Stimulated activated CD8-positive, alpha-beta memory T cell treated with anti-CD3 and anti-CD28 coated beads, Interleukin-4, amount 100 ng/mL, for 24 hours (primary cell): ENCODE measurements at regions not wholly inside any gene's neighbourhood (a gene's known extent, or its start where the extent isn't known, plus 50 kb on each side); places are given as distances from the start of the nearest gene placed in this dataset.
"Not testable (repeated sequence)": the region's sequence is repeated elsewhere in the genome, so short reads cannot be mapped to it uniquely, and the experiment has no call there.

Experiments used
- DNase-seq: peaks from one replicate; pipeline ENCODE4 v3.0.0-alpha.2; 2020; ENCODE audit warnings: low read depth

DNA sequence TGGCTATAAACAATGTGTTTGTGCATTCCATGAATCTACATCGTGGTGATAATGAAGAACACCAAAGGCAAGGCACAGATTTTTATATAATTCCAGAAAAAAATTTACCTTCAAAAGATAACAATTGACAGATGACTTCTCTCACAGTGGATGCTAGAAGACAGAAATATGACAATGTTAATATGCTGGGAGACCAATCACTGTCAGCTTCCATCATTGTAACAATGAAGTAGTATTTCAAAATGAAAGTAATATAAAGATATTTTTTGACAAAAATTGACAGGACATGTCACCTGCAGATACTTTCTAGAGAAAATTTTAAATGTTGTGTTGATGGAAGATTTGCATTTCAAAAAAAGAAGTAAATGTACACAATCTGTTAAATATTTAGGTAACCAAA is 1925.9 kb upstream of the LRRTM1 start:
- no peak for DNase-seq

DNA sequence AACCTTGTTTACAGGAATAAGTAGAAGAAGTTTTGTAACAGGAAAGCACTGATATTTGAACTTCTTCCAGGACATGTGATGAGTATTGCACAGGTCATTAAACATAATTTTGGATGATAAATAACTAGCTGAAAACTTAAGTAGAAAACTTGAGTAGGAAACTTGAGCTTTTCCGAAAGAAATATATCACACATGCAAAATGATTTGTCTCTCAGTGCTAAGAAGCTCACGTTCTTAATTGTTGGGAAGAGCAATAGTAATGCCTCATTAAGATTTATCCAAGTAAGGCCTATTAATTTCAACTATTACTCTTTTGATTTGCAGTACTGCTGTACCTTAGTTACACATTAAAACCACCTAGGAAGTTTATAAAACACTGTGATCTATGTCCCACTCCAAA is 1921.9 kb upstream of the LRRTM1 start:
- no peak for DNase-seq

DNA sequence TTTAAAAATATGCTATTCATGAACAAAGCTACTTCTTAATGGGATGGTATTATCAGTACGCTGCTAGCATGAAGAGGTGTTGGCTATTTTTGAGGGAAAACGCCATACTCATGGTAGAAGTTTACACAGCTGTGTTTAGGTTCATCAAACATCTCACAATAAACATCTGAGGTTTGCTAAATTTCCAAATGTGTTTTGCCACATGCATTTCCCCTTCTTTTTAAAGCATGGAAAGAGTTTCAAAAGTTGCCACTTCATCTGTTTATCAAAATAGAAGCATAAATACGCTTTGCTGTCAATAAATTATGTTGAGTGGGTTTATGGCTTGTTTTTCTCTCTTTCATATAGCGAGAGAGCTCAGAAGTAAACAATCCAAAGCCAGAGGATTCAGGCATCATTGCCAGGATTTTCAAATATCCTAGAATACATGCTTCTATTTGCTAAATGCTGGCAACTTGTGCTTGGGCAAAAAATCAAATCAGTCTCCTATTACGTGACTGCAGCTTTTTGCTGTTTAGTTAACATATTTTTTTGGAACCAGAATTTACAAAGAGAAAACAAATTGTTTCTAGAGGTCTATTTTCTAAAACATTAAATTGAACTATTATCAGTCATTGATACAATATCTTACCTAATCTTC is 1919.9 kb upstream of the LRRTM1 start:
- no peak for DNase-seq

DNA sequence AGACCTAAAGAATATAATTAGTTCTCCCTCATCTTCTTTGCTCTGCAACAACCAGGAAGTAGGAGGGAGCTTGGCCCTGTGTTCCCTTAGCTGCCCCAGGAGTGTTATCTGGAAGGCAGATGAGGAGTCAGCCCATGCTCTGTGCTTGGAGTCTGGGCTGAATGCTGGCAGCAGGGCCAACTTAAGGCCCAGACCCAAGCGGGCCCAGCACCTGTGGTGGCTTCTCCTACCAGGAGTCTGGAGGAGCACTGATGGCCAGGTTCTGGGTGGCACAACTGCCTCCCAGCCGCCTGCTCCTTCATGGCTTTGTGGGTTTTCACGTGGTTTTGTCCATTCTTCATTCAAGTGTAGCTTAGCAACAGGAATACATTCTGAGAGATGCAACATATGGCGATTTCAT is 1910.7 kb upstream of the LRRTM1 start:
- DNase-seq = no peak

DNA sequence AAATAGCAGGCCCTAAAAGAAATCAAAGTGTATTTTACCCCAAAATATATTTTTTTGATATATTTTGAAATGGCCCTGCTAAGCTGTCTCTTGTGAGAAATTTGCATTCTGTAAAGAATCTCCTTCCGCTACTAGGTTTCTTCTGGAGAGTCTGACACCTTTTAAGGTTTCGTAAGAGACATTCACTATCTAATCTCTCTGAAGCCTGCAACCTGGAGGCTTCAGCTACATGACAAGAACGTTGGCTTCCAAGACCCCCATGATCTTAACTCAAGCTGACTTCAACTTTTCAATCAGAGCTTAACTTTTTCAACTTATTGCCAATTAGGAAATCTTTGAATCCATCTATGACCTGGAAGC is 1894.9 kb upstream of the LRRTM1 start:
- DNase-seq = no peak

DNA sequence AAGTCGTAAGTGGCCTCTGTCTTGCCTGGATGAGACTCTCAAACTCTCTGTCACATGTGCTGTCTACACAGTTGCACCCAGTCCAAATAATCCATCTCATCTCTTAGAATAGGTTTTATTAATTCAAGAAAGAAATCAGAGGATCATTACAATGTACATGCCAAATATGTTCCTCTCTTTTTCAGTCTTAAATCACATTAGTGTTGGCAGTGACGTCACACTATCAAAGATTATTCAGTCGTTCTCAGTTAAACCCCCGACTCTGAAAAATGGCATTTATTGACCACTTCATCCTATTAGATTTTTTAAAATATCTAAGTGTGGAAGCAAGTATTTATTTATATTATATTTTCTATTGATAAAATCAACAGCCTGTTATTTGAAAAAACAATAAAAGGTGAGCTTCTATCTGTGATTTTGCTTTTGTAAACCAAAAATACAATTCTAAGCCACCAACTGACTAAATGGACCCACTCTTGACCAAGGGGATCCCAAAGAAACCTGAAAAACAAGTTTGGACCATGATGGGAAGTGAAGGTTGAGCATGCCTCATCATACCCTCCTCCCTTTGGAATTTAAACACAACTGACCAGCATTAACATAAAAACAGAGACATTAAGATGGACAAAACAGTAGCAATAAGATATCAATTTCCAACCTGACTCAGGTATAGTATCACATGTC is 1894.4 kb upstream of the LRRTM1 start:
- DNase-seq = no peak

DNA sequence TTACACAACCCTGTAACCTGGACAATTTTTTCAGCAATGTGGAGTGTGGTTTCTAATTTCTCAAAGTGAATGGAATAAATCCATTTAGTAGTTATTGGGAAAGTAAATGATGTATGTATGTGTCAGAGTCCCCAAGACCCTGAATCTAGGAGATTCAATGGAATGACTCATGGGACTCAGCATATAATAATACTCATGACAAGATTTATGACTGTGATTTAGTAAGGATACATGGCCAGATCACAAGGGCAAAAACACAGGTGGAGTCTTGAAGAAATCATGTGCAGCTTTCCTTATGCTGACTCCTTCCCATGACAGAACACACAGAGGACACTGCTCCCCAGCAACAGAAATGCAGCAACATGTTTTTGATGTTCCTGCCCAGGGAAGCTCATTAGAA is 1877.7 kb upstream of the LRRTM1 start:
- DNase-seq = no peak

DNA sequence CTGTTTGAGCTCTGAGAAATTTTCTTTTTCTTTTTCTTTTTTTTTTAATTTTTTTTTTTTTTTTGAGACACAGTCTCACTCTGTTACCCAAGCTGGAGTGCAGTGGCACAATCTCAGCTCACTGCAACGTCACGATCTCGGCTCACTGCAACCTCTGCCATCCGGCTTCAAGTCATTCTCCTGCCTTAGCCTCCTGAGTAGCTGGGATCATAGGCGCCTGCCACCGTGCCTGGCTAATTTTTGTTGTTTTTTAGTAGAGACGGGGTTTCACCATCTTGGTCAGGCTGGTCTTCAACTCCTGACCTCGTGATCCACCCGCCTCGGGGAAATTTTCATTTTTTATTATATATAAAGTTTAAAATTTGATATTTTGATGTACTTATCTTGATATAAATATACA is 1870.7 kb upstream of the LRRTM1 start:
- not testable (repeated sequence) for DNase-seq

DNA sequence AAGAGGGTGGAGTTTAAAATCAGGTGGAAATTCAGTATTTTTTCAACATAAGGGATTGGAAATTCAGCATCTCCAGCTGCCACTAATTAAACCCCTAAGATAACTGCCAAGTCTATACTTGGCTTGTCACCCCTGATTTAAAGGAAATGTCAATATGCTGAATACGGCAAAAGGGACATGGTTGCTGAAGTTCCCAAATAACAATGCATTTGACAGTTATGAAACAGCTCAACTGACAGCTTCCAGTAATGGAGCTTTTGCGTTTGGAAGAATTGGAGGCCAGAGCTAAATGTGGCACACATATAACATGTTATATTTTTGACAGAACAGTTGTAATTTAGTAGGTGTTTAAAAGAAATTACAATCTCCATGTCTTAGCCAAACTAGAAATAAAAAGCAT is 1867.9 kb upstream of the LRRTM1 start:
- DNase-seq = no peak

DNA sequence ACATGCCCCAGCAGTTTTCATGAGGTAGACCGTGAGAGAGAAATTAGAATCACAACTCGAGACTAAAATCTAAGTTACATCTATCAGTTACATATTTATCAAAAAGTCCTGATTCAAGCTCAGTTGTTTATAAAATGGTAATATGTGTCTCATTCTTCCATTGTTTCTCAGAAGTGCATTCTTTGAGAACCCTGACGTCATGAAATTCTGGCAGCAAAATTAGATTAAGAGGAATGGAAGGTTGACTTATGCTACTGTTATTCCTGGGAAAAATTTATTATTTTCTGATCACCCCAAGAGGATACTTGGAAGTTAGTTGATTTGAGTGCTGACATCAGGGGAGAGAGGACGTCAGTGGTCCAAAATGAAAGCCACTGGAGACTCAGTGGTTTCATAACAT is 1864.8 kb upstream of the LRRTM1 start:
- DNase-seq = no peak

DNA sequence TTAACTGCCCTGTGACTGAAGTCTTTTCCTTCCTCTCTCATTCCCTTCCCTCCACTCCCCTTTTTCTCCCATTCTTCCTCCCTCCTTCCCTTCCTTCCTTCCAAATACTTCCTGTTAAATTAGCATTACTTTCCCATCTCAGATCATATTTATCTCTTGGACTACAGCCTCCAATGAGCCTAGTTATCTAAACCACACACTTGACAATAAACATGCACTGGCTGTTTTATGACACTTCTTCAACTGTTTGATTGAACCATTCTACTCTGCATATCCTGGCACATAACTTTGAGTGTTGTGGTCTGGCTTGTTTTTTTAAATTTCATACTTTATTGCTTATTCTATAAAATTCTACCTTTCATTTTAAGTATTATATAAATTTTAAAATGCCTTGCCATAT is 1860.8 kb upstream of the LRRTM1 start:
- DNase-seq = no peak

DNA sequence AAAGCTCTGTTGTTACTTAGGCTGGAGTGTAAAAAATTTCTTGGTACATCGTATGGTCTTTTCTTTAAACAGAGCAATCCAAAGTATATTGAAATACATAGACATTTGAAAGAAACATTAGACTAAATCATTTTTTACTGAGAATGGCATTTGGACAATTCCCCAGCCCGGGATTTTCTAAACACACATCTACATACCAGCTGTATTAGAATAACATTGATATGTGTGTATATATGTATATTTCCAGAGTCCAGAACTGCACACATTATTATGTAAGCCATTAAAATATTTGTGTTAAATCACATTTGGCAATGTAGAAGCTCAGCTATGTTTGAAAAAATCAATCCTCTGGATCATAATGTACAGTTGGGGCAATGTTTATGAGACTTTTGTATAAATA is 1853.6 kb upstream of the LRRTM1 start:
- no peak for DNase-seq

DNA sequence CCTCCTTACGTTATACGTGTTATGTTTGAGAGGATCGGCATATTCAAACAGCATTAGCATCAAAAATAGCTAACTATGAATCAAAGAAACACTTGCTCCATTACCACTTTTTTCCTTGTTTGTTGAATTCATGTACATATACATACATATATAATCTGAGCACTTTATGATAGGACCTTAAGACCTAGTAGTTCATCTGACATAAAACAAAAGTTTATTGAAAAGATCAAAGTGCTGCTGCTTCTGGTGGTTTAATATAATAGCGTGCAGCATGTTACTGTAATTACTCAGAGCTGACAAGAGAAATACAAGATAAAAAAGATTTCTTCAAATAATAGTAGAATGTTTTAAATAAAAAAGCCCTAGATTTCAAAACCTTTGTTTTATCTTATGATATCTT is 1850.9 kb upstream of the LRRTM1 start:
- no peak for DNase-seq

DNA sequence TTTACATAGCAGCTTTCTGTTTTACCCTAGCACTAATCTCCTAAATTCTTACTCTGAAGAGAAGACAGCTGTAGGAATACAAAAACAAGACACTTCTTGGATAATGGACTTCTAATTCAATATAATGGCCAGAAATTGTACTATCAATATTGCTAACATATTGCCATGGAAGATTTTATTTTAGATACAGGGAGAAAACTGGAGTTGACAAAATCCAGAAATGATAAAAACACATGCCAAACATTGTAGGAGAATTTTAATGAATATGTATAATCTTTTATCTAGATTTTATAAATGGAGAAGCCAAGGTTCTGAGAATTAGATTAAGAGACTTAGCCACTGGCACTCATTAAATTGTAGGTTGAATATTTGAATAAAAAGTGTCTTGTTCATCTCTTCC is 1838.8 kb upstream of the LRRTM1 start:
- DNase-seq = no peak

DNA sequence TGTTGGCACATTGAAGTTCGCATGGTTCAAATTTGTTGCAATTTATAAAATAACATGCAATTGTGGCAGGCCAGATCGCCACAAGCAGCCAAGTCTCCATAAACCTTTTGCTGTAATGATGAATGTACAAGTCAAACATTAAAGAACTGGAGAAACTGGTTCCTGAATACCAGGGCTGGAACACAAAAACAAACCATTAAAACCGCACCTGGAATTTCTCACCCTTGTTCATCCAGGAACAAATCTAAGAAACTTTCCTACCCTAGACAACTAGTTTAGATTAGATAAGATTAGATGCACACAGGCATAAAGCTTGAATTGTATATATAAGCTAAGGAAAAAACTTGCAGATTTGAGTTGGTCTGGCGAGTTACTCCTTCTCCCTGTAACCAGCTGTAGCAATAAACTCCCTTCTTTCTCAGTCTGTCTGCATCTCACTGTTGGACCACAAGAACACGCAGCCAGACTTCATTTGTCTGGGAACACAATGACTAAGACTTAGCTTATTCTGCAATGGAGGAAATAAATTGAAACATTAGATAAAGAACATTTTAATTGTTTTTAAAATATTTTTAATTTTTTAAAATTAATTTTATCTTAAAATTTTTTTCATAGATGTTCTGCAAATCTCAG is 1835.5 kb upstream of the LRRTM1 start:
- DNase-seq = no peak

DNA sequence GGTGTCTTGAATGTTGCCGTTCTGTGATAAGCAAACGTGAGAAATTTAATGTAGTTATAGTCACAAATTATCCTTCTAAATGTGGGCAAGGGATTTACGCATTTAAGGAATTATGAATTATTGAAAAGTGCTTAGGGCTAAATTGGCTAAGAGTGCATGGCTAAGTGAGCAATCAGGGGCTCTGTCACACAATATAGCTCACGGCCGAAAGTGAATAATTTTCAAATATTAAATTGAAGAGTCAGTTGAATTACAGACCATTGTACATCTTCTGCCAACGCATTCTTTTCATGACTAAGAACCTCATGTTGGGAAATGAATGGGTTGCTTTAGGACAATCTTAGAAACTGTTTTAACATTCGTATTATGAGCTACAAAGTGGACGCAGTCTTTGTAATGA is 1832.9 kb upstream of the LRRTM1 start:
- DNase-seq = no peak

DNA sequence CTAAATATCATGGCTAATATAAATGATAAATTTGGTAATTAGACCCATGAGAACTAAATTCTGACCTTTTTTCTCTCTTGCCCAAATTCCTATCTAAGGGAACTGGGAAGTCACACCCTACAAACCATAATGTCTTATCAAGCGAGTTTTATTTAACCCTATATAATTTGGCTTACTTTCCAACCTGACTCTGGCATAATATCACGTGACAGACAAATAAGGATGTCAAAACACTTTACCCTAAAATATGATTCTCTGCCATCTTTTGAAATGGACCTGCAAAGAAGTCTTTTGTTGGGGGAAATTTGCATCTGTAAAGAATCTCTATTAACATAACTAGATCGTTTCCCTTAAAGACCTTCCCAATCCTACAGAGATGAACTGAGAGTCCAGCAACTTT is 1823.5 kb upstream of the LRRTM1 start:
- no peak for DNase-seq

DNA sequence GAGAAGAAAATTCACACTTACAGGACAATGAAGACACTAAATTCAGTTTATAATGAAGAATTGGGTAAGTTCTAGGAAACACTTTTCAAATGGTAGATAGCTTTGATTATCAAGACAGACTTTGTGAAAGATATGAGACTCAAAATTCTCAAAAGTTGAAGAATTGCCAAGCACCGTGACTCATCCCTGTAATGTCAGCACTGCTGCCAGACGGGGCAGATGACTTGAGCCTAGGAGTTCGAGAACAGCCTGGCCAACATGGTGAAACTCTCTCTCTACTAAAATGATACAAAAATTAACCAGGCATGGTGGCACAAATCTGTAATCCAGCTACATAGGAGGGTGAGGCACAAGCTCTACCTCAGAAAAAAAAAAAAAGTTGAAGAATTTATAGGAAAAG is 1820.1 kb upstream of the LRRTM1 start:
- DNase-seq = no peak

DNA sequence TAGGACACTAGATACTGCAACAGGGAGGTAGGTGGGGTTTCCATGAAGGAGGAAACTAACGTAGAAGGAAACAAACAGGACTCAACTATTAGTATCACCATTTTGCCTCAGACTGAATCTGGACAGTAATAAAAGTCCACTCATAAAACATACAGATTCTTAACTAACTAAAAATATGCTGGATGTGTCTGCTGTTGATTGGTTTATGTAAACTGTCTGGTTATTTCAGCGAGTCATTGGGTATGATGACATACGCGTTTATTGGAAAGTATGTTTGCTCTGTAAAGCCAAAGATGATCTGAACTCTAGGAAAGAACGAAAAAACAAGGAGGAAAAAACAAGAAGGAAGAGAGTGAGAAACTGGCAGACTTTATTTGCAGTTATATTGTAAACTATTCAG is 1816.1 kb upstream of the LRRTM1 start:
- no peak for DNase-seq

DNA sequence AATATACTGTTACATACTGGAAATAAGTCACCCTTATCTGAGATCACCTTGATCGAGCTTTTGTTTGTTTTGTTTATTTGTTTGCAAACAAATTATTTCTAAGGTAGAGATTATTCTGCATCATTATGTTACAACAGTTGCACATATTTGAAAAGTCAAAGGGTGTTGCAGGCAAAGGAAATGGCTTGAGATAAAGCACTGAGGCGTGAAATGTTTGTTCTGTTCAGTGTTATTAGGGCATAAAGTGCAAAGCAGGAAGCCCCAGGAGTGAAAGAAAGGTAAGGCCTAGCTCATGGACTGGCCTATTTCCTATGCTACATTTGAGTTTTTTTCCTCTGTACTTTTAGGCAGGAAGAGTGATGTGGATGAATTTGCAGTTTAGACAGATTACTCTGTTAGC is 1815.6 kb upstream of the LRRTM1 start:
- no peak for DNase-seq

DNA sequence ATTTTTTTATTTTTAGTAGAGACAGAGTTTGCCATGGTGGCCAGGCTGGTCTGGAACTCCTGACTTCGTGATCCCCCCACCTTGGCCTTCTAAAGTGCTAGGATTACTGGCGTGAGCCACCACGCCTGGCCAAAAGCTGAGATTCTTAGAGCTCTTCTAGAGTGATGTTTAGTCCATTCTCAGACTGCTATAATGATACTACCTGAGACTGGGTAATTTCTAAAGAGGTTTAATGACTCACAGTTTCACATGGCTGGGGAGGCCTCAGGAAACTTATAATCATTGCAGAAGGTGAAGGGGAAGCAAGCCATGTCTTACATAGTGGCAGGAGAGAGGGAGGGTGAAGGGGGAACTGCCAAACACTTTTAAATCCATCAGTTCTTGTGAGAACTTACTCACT is 1804.9 kb upstream of the LRRTM1 start:
- no peak for DNase-seq

DNA sequence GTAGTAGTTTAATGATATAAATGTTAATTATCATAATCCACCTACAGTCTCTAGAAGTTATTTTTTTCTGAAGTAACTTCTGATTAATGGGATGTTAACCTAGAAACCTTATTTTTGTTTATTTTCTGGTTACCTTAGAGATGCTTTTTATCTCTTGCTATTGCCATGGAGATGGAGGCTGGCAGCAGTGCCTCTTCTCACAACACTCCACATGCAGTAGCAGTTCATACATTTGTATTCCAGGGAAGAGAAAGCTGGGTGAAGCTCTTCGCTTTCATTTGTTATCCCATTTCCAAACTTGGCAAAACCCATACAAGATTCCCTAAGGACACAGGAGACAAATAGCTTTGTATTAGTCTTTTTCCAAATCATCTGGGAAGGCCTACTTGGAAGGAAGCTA is 1794.1 kb upstream of the LRRTM1 start:
- no peak for DNase-seq

DNA sequence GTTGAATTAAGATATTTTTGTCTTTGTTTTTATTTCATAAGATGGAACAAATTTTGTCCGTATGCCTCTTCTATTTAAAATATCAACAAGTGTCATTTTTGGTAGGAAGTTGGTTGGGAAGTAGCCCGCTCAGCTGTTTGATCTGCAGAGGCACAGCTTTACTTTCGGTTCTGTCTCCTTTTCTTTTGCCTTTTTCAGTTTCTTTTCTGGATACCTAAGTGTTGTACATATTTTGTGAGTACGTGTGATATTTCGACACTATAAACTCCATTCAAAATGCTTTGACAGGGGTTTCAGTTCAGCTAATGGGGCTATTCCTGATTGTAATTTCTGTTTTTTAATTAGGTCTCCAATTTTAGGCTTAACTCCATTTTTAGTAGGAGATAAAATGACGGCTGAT is 1785.0 kb upstream of the LRRTM1 start:
- DNase-seq = no peak
